ENCODE measurements at regions not wholly inside any gene's neighbourhood (a gene's known extent, or its start where the extent isn't known, plus 50 kb on each side); places are given as distances from the start of the nearest gene placed in this dataset.

DNA sequence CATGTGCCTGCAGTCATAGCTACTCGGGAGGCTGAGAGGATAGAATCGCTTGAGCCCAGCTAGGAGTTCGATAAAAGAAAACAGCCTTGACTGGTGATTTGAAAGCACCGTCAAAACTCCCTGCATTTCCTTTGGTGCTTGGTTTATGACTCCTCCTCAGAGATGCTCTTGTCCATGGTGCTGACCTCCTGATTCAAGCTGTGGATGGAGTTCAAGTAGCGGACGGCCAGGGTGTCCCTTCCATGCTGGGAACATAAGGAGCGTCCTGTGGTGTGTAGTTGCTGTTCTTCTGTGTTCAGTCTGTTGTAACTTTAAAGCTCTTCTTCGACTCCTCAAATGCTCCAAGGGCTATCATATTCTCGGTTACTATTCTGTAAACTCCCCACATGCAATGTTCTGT is 382.5 kb upstream of the KIAA1217 start:
- ATAC-seq (no peak), DNase-seq (peak; percentile 7 to 31 (median 26))
- Histone ChIP-seq H3K27ac (no peak overlapping the region), H3K9me3 (no peaks in the 10 kb centered on the region), H3K4me1 (no peaks in the 10 kb centered on the region), H3K27me3 (no peaks in the 10 kb centered on the region), H3K36me3 (replicated peaks in 1 of 2; ENCODE audit: insufficient read depth in 1 of 2, low read depth in 2 of 2) (no peaks in the 10 kb centered on the region), H3K4me3 (no peak overlapping the region)
- WGBS, 2 donors, result 21 to 34% methylated on average over 9 of the region's 9 CpGs
- intact Hi-C loops (cut with DNase I), result no loop called here
- no peak for TF ChIP-seq POLR2A (IDR thresholded peaks at IDR 0.05)
- TF ChIP-seq, protein P1, sequence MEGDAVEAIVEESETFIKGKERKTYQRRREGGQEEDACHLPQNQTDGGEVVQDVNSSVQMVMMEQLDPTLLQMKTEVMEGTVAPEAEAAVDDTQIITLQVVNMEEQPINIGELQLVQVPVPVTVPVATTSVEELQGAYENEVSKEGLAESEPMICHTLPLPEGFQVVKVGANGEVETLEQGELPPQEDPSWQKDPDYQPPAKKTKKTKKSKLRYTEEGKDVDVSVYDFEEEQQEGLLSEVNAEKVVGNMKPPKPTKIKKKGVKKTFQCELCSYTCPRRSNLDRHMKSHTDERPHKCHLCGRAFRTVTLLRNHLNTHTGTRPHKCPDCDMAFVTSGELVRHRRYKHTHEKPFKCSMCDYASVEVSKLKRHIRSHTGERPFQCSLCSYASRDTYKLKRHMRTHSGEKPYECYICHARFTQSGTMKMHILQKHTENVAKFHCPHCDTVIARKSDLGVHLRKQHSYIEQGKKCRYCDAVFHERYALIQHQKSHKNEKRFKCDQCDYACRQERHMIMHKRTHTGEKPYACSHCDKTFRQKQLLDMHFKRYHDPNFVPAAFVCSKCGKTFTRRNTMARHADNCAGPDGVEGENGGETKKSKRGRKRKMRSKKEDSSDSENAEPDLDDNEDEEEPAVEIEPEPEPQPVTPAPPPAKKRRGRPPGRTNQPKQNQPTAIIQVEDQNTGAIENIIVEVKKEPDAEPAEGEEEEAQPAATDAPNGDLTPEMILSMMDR (IDR thresholded peaks at IDR 0.05), result no peak

DNA sequence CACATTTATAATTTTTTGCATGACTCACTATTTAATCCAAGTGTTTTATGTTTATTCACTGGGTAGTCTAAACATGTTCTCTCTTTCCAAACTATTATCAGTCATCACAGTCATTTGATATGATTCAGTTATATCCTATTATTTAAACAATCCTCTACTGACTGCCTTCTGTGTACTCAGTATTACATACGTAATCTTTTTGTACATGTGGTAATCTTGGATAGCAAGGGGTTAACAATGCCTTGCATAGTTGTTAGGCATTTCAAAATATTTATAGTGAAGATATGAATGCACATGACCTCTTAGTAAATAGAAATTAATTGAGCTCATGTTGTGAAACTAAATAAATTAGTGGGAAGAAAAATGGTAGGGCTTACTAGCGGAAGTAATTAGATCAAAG is 379.4 kb upstream of the KIAA1217 start:
- no peak for DNase-seq
- intact Hi-C loops (cut with DNase I), result no loop called here
- TF ChIP-seq, protein P1 (IDR thresholded peaks at IDR 0.05), result no peak
- TF ChIP-seq POLR2A (IDR thresholded peaks at IDR 0.05), result no peak
- Histone ChIP-seq H3K4me1 (no peaks in the 10 kb centered on the region), H3K36me3 (replicated peaks in 1 of 2; ENCODE audit: insufficient read depth in 1 of 2, low read depth in 2 of 2) (no peaks in the 10 kb centered on the region), H3K4me3 (no peak overlapping the region), H3K27ac (no peak overlapping the region), H3K27me3 (no peaks in the 10 kb centered on the region), H3K9me3 (no peaks in the 10 kb centered on the region)
- WGBS, 2 donors, result 45 to 48% methylated on average over 2 of the region's 2 CpGs
- no peak for ATAC-seq

DNA sequence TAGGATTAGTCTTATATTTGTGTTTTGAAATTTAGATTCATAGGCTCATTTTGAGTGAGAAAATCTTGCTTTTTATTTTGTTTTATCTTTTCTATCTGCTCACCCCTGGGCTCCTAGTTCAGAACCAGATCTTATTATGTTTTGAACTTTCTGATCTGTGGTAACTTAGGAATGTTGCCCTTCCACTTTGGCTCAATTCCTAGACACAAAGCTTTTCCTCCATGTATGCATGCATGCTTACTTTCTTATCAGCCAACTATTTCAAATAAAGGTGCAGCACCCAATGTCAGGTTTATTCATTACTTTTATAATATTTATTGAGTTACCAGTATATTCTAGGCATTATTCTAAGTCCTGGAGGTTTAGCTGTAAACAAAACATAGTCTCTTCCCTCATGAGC is 374.8 kb upstream of the KIAA1217 start:
- H3K27ac ChIP-seq, result no peak overlapping the region
- ATAC-seq (no peak), DNase-seq (no peak)
- H3K4me3 ChIP-seq, result no peak overlapping the region
- TF ChIP-seq, protein P1 (IDR thresholded peaks at IDR 0.05), result no peak
- TF ChIP-seq POLR2A (IDR thresholded peaks at IDR 0.05), result no peak
- no peaks in the 10 kb centered on the region for H3K36me3 ChIP-seq (replicated peaks in 1 of 2; ENCODE audit: insufficient read depth in 1 of 2, low read depth in 2 of 2)
- no peaks in the 10 kb centered on the region for H3K4me1 ChIP-seq
- intact Hi-C loops (cut with DNase I), result no loop called here
- no peaks in the 10 kb centered on the region for H3K9me3 ChIP-seq
- no peaks in the 10 kb centered on the region for H3K27me3 ChIP-seq

DNA sequence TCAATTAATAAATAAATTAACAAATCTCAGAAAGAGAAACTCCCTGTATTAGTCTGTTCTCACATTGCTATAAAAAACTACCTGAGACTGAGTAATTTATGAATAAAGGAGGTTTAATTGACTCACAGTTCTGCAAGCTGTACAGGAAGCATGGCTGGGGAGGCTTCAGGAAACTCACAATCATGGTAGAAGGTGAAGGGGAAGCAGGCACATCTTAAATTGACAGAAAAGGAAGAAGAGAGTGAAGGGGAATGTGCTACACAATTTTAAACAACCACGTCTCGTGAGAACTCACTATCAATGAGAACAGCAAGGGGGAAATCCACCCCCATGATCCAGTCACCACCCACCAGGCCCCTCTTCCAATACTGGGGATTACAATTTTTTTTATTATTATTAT is 358.3 kb upstream of the KIAA1217 start:
- TF ChIP-seq, protein P1 (IDR thresholded peaks at IDR 0.05), result no peak
- TF ChIP-seq POLR2A (IDR thresholded peaks at IDR 0.05), result no peak
- Histone ChIP-seq H3K4me1 (no peaks in the 10 kb centered on the region), H3K27me3 (no peaks in the 10 kb centered on the region), H3K9me3 (no peaks in the 10 kb centered on the region), H3K27ac (no peak overlapping the region), H3K4me3 (no peak overlapping the region), H3K36me3 (replicated peaks in 1 of 2; ENCODE audit: insufficient read depth in 1 of 2, low read depth in 2 of 2) (no peaks in the 10 kb centered on the region)
- DNase-seq, result no peak
- 76 to 78% methylated on average over 2 of the region's 2 CpGs for WGBS, 2 donors
- intact Hi-C loops (cut with DNase I), result no loop called here
- ATAC-seq, result no peak

DNA sequence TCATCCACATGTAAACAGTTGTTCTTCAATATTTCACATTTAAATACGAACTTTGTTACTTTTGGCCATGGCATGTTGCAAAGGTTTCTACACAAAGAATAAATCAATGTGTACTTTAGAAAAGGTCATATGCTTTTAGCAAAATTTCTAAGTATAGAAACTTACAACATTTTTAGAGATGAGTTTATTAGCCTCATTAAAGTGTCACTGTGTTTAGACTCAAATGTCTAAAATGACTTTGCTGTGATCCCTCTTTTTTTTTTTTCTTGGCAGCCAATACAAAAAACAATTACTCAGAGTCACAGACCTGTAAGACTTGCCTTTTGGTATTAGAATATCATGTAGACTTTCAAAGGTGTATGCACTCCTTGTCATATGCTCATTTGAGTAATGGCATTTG is 349.3 kb upstream of the KIAA1217 start:
- no peak for TF ChIP-seq POLR2A (IDR thresholded peaks at IDR 0.05)
- TF ChIP-seq, protein P1 (IDR thresholded peaks at IDR 0.05), result no peak
- no peaks in the 10 kb centered on the region for H3K9me3 ChIP-seq
- no peak overlapping the region for H3K27ac ChIP-seq
- no peak for DNase-seq
- intact Hi-C loops (cut with DNase I), result no loop called here
- 68 to 69% methylated on average over 1 of the region's 1 CpG for WGBS, 2 donors
- H3K27me3 ChIP-seq, result no peaks in the 10 kb centered on the region
- H3K4me3 ChIP-seq, result no peak overlapping the region
- no peaks in the 10 kb centered on the region for H3K36me3 ChIP-seq (replicated peaks in 1 of 2; ENCODE audit: insufficient read depth in 1 of 2, low read depth in 2 of 2)
- no peaks in the 10 kb centered on the region for H3K4me1 ChIP-seq
- ATAC-seq, result no peak

Data from body of pancreas (tissue), 4 donors.